Peyer's patch (tissue), 4 donors: ENCODE measurements at regions not wholly inside any gene's neighbourhood (a gene's known extent, or its start where the extent isn't known, plus 50 kb on each side); places are given as distances from the start of the nearest gene placed in this dataset.

Experiments used
- CTCF ChIP-seq, 6 experiments: fragments of 450-650 bp in 4 of 6; fragments of 200-600 bp in 2 of 6; sonication (generic) in 1 of 6; IDR thresholded peaks; one replicate each; pipeline ENCODE4 v1.5.1; 2017 to 2019; ENCODE audit warnings: antibody characterized with exemption in 6 of 6, mild to moderate bottlenecking in 3 of 6, moderate library complexity in 1 of 6
- POLR2A ChIP-seq, 2 donors: fragments of 450-650 bp; IDR thresholded peaks; one replicate each; pipeline ENCODE4 v1.5.1; 2017; ENCODE audit warnings: antibody characterized with exemption in 2 of 2, mild to moderate bottlenecking in 2 of 2, moderate library complexity in 2 of 2

GRCh38 chr2:22616031-22616430, 768.9 kb upstream of the KLHL29 start:
- TF ChIP-seq POLR2A (IDR thresholded peaks at IDR 0.05), result no peak
- TF ChIP-seq CTCF (IDR thresholded peaks at IDR 0.05), result no peak
